Mesothelial cell of epicardium (in vitro differentiated cells): ENCODE measurements at regions not wholly inside any gene's neighbourhood (a gene's known extent, or its start where the extent isn't known, plus 50 kb on each side); places are given as distances from the start of the nearest gene placed in this dataset.

Experiments used
- DNase-seq, 2 experiments: peaks; one replicate each; pipeline ENCODE4 v3.0.0; 2021; ENCODE audit warnings: low spot score in 2 of 2; ENCODE audit not compliant: unreplicated experiment in 2 of 2
- H3K27ac Mint-ChIP-seq: 2 replicates; pipeline ENCODE4 v1.8.0; 2021; ENCODE audit warnings: mixed read lengths
- H3K27me3 Mint-ChIP-seq: 2 replicates; pipeline ENCODE4 v1.8.0; 2021; ENCODE audit warnings: low read depth, mixed read lengths
- H3K36me3 Mint-ChIP-seq: 2 replicates; pipeline ENCODE4 v1.8.0; 2021; ENCODE audit warnings: mixed read lengths
- H3K4me1 Mint-ChIP-seq: 2 replicates; pipeline ENCODE4 v1.8.0; 2021; ENCODE audit warnings: mixed read lengths
- H3K4me3 Mint-ChIP-seq: 2 replicates; pipeline ENCODE4 v1.8.0; 2021; ENCODE audit warnings: mild to moderate bottlenecking, moderate library complexity, mixed read lengths
- H3K9me3 Mint-ChIP-seq: 2 replicates; pipeline ENCODE4 v1.8.0; 2021; ENCODE audit warnings: mixed read lengths
- TF ChIP-seq, protein P1 (sequence below): fragments of 200-600 bp; sonication (generic); IDR thresholded peaks from one replicate; pipeline ENCODE4 v1.5.0; 2021; ENCODE audit warnings: antibody characterized with exemption; ENCODE audit not compliant: unreplicated experiment

GRCh38 chr10:88209231-88209630, 345.8 kb downstream of the PTEN start:
- TF ChIP-seq, protein P1, sequence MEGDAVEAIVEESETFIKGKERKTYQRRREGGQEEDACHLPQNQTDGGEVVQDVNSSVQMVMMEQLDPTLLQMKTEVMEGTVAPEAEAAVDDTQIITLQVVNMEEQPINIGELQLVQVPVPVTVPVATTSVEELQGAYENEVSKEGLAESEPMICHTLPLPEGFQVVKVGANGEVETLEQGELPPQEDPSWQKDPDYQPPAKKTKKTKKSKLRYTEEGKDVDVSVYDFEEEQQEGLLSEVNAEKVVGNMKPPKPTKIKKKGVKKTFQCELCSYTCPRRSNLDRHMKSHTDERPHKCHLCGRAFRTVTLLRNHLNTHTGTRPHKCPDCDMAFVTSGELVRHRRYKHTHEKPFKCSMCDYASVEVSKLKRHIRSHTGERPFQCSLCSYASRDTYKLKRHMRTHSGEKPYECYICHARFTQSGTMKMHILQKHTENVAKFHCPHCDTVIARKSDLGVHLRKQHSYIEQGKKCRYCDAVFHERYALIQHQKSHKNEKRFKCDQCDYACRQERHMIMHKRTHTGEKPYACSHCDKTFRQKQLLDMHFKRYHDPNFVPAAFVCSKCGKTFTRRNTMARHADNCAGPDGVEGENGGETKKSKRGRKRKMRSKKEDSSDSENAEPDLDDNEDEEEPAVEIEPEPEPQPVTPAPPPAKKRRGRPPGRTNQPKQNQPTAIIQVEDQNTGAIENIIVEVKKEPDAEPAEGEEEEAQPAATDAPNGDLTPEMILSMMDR = no peak
- Mint-ChIP-seq H3K4me1 (peaks cover 19% of the 10 kb centered on the region), H3K36me3 (no peaks in the 10 kb centered on the region), H3K27me3 (peaks cover 24% of the 10 kb centered on the region), H3K4me3 (no peak overlapping the region), H3K9me3 (no peaks in the 10 kb centered on the region), H3K27ac (no peak overlapping the region)
- DNase-seq = no peak

- Mint-ChIP-seq H3K27ac (no peak overlapping the region), H3K27me3 (peaks cover 24% of the 10 kb centered on the region), H3K36me3 (no peaks in the 10 kb centered on the region), H3K4me1 (peaks cover 19% of the 10 kb centered on the region), H3K4me3 (no peak overlapping the region), H3K9me3 (no peaks in the 10 kb centered on the region)
- TF ChIP-seq, protein P1 = no peak
- no peak for DNase-seq
These were observed 346.6 kb downstream of the PTEN start for GRCh38 chr10:88209837-88210561.

DNA sequence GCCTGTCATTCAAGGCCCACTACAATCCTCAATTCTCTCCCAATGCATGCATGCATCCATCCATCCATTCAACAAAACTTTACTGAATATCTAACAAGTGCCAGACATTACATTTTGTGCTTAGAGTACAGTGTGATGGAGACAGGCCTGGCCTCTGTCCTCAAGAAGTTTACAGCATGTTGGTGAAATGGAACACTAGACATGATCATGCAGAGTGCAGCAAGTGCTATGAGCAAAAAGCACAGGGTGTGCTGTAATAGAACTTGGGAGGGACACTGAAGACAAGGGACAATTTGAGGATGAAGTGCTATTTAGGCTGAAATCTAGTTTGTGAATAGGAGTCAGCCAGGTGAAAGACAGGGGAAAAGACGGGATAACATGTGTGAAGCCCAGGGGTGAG, 347.8 kb downstream of the PTEN start:
- no peaks in the 10 kb centered on the region for H3K36me3 Mint-ChIP-seq
- H3K9me3 Mint-ChIP-seq = no peaks in the 10 kb centered on the region
- DNase-seq = no peak
- no peak overlapping the region for H3K4me3 Mint-ChIP-seq
- H3K27me3 Mint-ChIP-seq = peaks cover 28% of the 10 kb centered on the region
- TF ChIP-seq, protein P1 = no peak
- no peak overlapping the region for H3K27ac Mint-ChIP-seq
- H3K4me1 Mint-ChIP-seq = peaks cover 15% of the 10 kb centered on the region

- no peak for DNase-seq
- TF ChIP-seq, protein P1 = no peak
- Mint-ChIP-seq H3K36me3 (no peaks in the 10 kb centered on the region), H3K4me3 (no peak overlapping the region), H3K27me3 (peaks cover 28% of the 10 kb centered on the region), H3K27ac (no peak overlapping the region), H3K4me1 (peaks cover 7% of the 10 kb centered on the region), H3K9me3 (no peaks in the 10 kb centered on the region)
These were observed 348.6 kb downstream of the PTEN start for GRCh38 chr10:88212069-88212468.

GRCh38 chr10:88213065-88213605, 349.7 kb downstream of the PTEN start:
- H3K36me3 Mint-ChIP-seq = no peaks in the 10 kb centered on the region

More at GRCh38 chr10:88213065-88213605, 349.7 kb downstream of the PTEN start:
- Mint-ChIP-seq H3K9me3 (no peaks in the 10 kb centered on the region), H3K4me3 (no peak overlapping the region), H3K4me1 (no peaks in the 10 kb centered on the region), H3K27ac (no peak overlapping the region), H3K27me3 (peaks cover 29% of the 10 kb centered on the region)
- TF ChIP-seq, protein P1 = no peak
- no peak for DNase-seq
